Ovary (tissue), 7 donors: ENCODE measurements at regions not wholly inside any gene's neighbourhood (a gene's known extent, or its start where the extent isn't known, plus 50 kb on each side); places are given as distances from the start of the nearest gene placed in this dataset.

Experiments used
- DNase-seq, 5 donors: peaks; one replicate each; pipeline ENCODE4 v3.0.0-alpha.2; 2019 to 2020
- H3K27ac ChIP-seq, 2 donors: fragments of 200-600 bp; one replicate each; pipeline versions ENCODE4 v1.5.1 to v1.8.0; 2019 to 2022
- H3K27me3 ChIP-seq: fragments of 200-600 bp; one replicate; pipeline ENCODE4 v1.8.0; 2022
- H3K36me3 ChIP-seq: fragments of 200-600 bp; sonication (generic); one replicate; pipeline ENCODE4 v1.5.1; 2019
- H3K4me1 ChIP-seq: one replicate; pipeline ENCODE4 v1.8.1; 2013; ENCODE audit warnings: mild to moderate bottlenecking, moderate library complexity; ENCODE audit not compliant: insufficient read depth
- H3K4me3 ChIP-seq: fragments of 200-600 bp; sonication (generic); one replicate; pipeline ENCODE4 v1.5.1; 2017
- H3K9me3 ChIP-seq, 2 donors: fragments of 200-600 bp in 1 of 2; sonication (generic) in 1 of 2; one replicate each; pipeline versions ENCODE4 v1.5.1 to v1.8.1; 2013 to 2019; ENCODE audit warnings: mild to moderate bottlenecking in 1 of 2, moderate library complexity in 1 of 2
- CTCF ChIP-seq, 3 donors: fragments of 450-650 bp in 2 of 3; fragments of 200-600 bp in 1 of 3; IDR thresholded peaks; one replicate each; pipeline versions ENCODE4 v1.5.1 to v1.8.0; 2016 to 2022; ENCODE audit warnings: antibody characterized with exemption in 3 of 3, mild to moderate bottlenecking in 1 of 3
- EP300 ChIP-seq: sonication (generic); formaldehyde crosslinking; IDR thresholded peaks from one replicate; pipeline ENCODE4 v1.6.1; 2017; ENCODE audit warnings: antibody characterized with exemption
- POLR2A ChIP-seq: fragments of 450-650 bp; IDR thresholded peaks from one replicate; pipeline ENCODE4 v1.6.1; 2017; ENCODE audit warnings: antibody characterized with exemption, mild to moderate bottlenecking, moderate library complexity
- WGBS, 3 donors: extraction: QIAGEN DNeasy Blood & Tissue Kit in 1 of 3; methylation state at CpG; one replicate each; pipeline versions ENCODE4 v1.1.5 to v1.1.7; 2013 to 2017; 5-methylcytosine and 5-hydroxymethylcytosine counted together
- intact Hi-C, 4 donors: fragments of 100-400 bp; cut with DNase I; formaldehyde crosslinking; loops; one replicate each; pipeline versions ENCODE4 v1.11.0 to v1.15.1; 2022 to 2023
- donor health status: DM: no; HTN: no; CAD: no; lungs with moderate emphysema.
- donor health status: DM: no; HTN: no; CAD: no.
- donor health status: Bipolar disorder and iron deficiency.
- donor health status: DM: no; HTN: no; CAD: no.
- donor health status: DM: yes; HTN: yes; CAD: no.

GRCh38 chr2:36302911-36303310 lies 52.7 kb upstream of the CRIM1 start:
- no peaks in the 10 kb centered on the region for H3K4me1 ChIP-seq
- no peaks in the 10 kb centered on the region for H3K36me3 ChIP-seq
- WGBS, 3 donors, result 88 to 94% (median 91%) methylated on average over 4 of the region's 4 CpGs
- no peaks in the 10 kb centered on the region for H3K9me3 ChIP-seq
- no peak for DNase-seq
- TF ChIP-seq EP300, result no peak
- no peak for TF ChIP-seq CTCF (IDR thresholded peaks at IDR 0.05)
- TF ChIP-seq POLR2A, result no peak
- H3K27ac ChIP-seq, result no peak overlapping the region
- intact Hi-C loops, result no loop called here
- H3K27me3 ChIP-seq, result no peaks in the 10 kb centered on the region
- no peak overlapping the region for H3K4me3 ChIP-seq

- Histone ChIP-seq H3K4me3 (no peak overlapping the region), H3K9me3 (no peaks in the 10 kb centered on the region), H3K27me3 (no peaks in the 10 kb centered on the region), H3K27ac (no peak overlapping the region), H3K4me1 (no peaks in the 10 kb centered on the region), H3K36me3 (no peaks in the 10 kb centered on the region)
- intact Hi-C loops, result no loop called here
- no peak for DNase-seq
- TF ChIP-seq EP300 (no peak), CTCF (IDR thresholded peaks at IDR 0.05) (no peak), POLR2A (no peak)
- 84 to 96% (median 92%) methylated on average over 5 of the region's 5 CpGs for WGBS, 3 donors
These were observed 53.7 kb upstream of the CRIM1 start for GRCh38 chr2:36301843-36302242.

DNA sequence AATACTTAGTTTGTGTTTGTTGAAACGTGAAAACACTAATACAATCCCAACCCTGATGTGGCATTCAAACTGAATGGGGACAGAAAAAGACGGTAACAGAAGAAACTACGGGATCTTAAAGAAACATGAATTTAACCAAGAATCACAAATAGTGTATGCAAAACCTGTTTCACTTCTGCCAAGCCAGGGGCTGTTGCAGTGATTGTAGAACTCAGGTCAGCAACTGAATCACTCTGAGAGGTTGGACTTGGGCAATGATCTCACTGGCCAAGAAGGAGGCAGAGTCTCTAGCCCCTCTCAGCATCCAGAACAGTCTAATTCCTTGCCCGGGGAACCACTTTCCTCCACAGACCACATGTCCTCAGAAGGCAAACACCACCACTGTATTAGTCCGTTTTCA lies 54.9 kb upstream of the CRIM1 start:
- H3K27ac ChIP-seq, result no peak overlapping the region
- H3K27me3 ChIP-seq, result no peaks in the 10 kb centered on the region
- WGBS, 3 donors, result 90 to 93% (median 90%) methylated on average over 5 of the region's 5 CpGs
- no peaks in the 10 kb centered on the region for H3K4me1 ChIP-seq
- TF ChIP-seq POLR2A (no peak), EP300 (no peak), CTCF (IDR thresholded peaks at IDR 0.05) (no peak)
- no peaks in the 10 kb centered on the region for H3K9me3 ChIP-seq
- no peak overlapping the region for H3K4me3 ChIP-seq
- H3K36me3 ChIP-seq, result no peaks in the 10 kb centered on the region
- DNase-seq, result no peak
- intact Hi-C loops, result no loop called here

DNA sequence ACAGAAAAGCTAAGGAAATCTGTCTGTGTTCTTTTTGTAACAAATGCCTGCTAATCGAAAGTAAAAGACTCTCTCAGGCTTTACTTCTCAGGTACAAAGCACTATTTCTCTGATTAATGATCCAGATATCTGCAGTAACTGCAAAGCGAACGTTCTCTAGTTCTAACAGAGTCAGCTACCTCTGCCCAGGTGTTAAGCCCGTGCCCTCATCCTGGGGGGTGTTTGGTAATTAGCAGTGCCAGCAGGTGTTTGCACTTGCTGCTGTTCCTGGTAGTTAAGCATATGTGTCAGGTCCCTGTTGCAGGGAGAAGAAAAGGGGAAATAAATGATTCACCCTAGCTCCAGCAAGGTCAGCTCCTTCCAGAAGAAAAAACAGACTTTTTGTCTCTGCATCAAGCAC lies 58.8 kb upstream of the CRIM1 start:
- H3K27me3 ChIP-seq, result no peaks in the 10 kb centered on the region
- WGBS, 3 donors, result 80 to 82% (median 81%) methylated on average over 4 of the region's 4 CpGs
- H3K4me3 ChIP-seq, result no peak overlapping the region
- no peaks in the 10 kb centered on the region for H3K36me3 ChIP-seq
- TF ChIP-seq EP300 (no peak), CTCF (IDR thresholded peaks at IDR 0.05) (no peak), POLR2A (no peak)
- no peaks in the 10 kb centered on the region for H3K9me3 ChIP-seq
- DNase-seq, result no peak
- H3K4me1 ChIP-seq, result no peaks in the 10 kb centered on the region
- intact Hi-C loops, result no loop called here
- no peak overlapping the region for H3K27ac ChIP-seq

GRCh38 chr2:36294316-36294721 lies 61.3 kb upstream of the CRIM1 start:
- Histone ChIP-seq H3K36me3 (no peaks in the 10 kb centered on the region), H3K9me3 (no peaks in the 10 kb centered on the region), H3K27ac (no peak overlapping the region), H3K4me3 (no peak overlapping the region), H3K4me1 (no peaks in the 10 kb centered on the region), H3K27me3 (no peaks in the 10 kb centered on the region)
- 84 to 91% (median 90%) methylated on average over 3 of the region's 3 CpGs for WGBS, 3 donors
- no peak for DNase-seq
- intact Hi-C loops, result no loop called here
- TF ChIP-seq POLR2A (no peak), CTCF (IDR thresholded peaks at IDR 0.05) (no peak), EP300 (no peak)
